Body of pancreas (tissue), 4 donors: ENCODE measurements at regions not wholly inside any gene's neighbourhood (a gene's known extent, or its start where the extent isn't known, plus 50 kb on each side); places are given as distances from the start of the nearest gene placed in this dataset.

Experiments
- POLR2A ChIP-seq, 3 donors: fragments of 450-650 bp; IDR thresholded peaks; one replicate each; pipeline ENCODE4 v1.6.1; 2016; ENCODE audit warnings: antibody characterized with exemption in 3 of 3, mild to moderate bottlenecking in 2 of 3
- TF ChIP-seq, protein P1 (sequence below), 7 experiments: fragments of 450-650 bp in 4 of 7; fragments of 200-600 bp in 3 of 7; sonication (generic) in 3 of 7; IDR thresholded peaks; one replicate each; pipeline ENCODE4 v1.5.1; 2016 to 2019; ENCODE audit warnings: antibody characterized with exemption in 7 of 7

DNA sequence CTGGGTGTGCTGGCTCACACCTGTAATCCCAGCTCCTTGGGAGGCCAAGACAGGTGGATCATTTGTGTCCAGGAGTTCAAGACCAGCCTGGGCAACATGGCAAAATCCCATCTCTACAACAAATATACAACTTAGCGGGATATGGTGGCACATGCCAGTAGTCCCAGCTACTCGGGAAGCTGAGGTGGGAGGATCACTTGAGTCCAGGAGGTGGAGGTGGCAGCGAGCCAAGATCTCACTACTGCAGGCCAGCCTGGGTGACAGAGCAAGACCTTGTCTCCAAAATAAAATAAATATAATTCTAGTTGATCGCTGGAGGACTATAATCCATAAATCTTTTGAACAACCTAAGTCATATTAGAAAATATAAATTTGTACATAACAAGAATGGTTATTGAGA is 1061.5 kb upstream of the PCDH9 start:
- TF ChIP-seq POLR2A (IDR thresholded peaks at IDR 0.05): no peak
- TF ChIP-seq, protein P1, sequence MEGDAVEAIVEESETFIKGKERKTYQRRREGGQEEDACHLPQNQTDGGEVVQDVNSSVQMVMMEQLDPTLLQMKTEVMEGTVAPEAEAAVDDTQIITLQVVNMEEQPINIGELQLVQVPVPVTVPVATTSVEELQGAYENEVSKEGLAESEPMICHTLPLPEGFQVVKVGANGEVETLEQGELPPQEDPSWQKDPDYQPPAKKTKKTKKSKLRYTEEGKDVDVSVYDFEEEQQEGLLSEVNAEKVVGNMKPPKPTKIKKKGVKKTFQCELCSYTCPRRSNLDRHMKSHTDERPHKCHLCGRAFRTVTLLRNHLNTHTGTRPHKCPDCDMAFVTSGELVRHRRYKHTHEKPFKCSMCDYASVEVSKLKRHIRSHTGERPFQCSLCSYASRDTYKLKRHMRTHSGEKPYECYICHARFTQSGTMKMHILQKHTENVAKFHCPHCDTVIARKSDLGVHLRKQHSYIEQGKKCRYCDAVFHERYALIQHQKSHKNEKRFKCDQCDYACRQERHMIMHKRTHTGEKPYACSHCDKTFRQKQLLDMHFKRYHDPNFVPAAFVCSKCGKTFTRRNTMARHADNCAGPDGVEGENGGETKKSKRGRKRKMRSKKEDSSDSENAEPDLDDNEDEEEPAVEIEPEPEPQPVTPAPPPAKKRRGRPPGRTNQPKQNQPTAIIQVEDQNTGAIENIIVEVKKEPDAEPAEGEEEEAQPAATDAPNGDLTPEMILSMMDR (IDR thresholded peaks at IDR 0.05): no peak
